ENCODE measurements at regions not wholly inside any gene's neighbourhood (a gene's known extent, or its start where the extent isn't known, plus 50 kb on each side); places are given as distances from the start of the nearest gene placed in this dataset.

- DNase-seq (ENCODE audit: low read depth) = no peak
- no peak overlapping the region for H3K4me3 ChIP-seq (ENCODE audit: low read depth, low read length)
- no peaks in the 10 kb centered on the region for H3K36me3 ChIP-seq (ENCODE audit: control insufficient read depth, insufficient read depth, low read length)
- H3K27me3 ChIP-seq (ENCODE audit: control insufficient read depth, insufficient read depth, low read length) = no peaks in the 10 kb centered on the region
- TF ChIP-seq CTCF (IDR thresholded peaks at IDR 0.05; ENCODE audit: insufficient read depth, low read length, poor library complexity, severe bottlenecking) = no peak
These were observed 378.0 kb upstream of the NRXN1 start for GRCh38 chr2:51409920-51410319.

DNA sequence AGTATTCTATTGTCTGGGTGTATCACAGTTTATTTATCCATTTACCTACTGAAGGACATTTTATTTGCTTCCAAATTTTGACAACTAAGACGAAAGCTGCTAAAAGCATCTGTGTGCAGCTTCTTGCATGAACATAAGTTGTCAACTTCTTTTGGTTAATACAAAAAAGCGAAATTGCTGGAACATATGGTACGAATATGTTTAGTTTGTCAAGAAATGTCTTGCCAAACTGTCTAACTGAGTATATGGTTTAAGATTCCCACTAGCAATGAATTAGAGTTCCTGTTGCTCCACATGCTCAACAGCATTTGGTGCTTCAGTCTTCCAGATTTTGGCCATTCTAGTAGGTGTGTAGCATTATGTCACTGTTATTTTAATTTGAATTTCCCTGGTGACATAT, 372.3 kb upstream of the NRXN1 start:
- Histone ChIP-seq H3K36me3 (ENCODE audit: control insufficient read depth, insufficient read depth, low read length) (no peaks in the 10 kb centered on the region), H3K4me3 (ENCODE audit: low read depth, low read length) (no peak overlapping the region), H3K27me3 (ENCODE audit: control insufficient read depth, insufficient read depth, low read length) (no peaks in the 10 kb centered on the region)
- TF ChIP-seq CTCF (IDR thresholded peaks at IDR 0.05; ENCODE audit: insufficient read depth, low read length, poor library complexity, severe bottlenecking) = no peak
- DNase-seq (ENCODE audit: low read depth) = no peak

DNA sequence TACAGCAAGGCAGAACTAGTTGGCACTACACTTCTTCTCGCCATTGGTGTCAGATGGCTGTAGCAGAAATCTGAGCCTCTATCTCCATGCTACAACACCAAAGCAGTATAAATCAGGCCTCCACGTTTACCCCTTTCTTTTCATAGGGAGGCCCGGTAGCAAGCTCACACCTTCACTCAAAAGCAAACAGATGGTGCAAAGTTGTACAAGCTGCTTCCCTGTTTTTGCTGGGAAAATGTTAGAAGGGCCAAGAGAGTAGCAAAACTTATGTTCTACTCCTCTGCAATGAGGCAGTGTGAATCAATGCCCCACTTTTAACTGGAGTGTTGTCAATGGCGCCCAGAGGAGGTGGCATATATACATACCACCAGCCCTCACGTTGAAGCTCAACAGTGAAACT, 369.6 kb upstream of the NRXN1 start:
- no peaks in the 10 kb centered on the region for H3K36me3 ChIP-seq (ENCODE audit: control insufficient read depth, insufficient read depth, low read length)
- H3K27me3 ChIP-seq (ENCODE audit: control insufficient read depth, insufficient read depth, low read length) = no peaks in the 10 kb centered on the region
- no peak for TF ChIP-seq CTCF (IDR thresholded peaks at IDR 0.05; ENCODE audit: insufficient read depth, low read length, poor library complexity, severe bottlenecking)
- no peak for DNase-seq (ENCODE audit: low read depth)
- no peak overlapping the region for H3K4me3 ChIP-seq (ENCODE audit: low read depth, low read length)

GRCh38 chr2:51387235-51387634, 355.3 kb upstream of the NRXN1 start:
- Histone ChIP-seq H3K27me3 (ENCODE audit: control insufficient read depth, insufficient read depth, low read length) (no peaks in the 10 kb centered on the region), H3K36me3 (ENCODE audit: control insufficient read depth, insufficient read depth, low read length) (no peaks in the 10 kb centered on the region), H3K4me3 (ENCODE audit: low read depth, low read length) (no peak overlapping the region)
- no peak for DNase-seq (ENCODE audit: low read depth)
- no peak for TF ChIP-seq CTCF (IDR thresholded peaks at IDR 0.05; ENCODE audit: insufficient read depth, low read length, poor library complexity, severe bottlenecking)

- no peaks in the 10 kb centered on the region for H3K27me3 ChIP-seq (ENCODE audit: control insufficient read depth, insufficient read depth, low read length)
- no peaks in the 10 kb centered on the region for H3K36me3 ChIP-seq (ENCODE audit: control insufficient read depth, insufficient read depth, low read length)
- no peak for DNase-seq (ENCODE audit: low read depth)
- no peak for TF ChIP-seq CTCF (IDR thresholded peaks at IDR 0.05; ENCODE audit: insufficient read depth, low read length, poor library complexity, severe bottlenecking)
- H3K4me3 ChIP-seq (ENCODE audit: low read depth, low read length) = no peak overlapping the region
These were observed 348.1 kb upstream of the NRXN1 start for GRCh38 chr2:51379997-51380396.

DNA sequence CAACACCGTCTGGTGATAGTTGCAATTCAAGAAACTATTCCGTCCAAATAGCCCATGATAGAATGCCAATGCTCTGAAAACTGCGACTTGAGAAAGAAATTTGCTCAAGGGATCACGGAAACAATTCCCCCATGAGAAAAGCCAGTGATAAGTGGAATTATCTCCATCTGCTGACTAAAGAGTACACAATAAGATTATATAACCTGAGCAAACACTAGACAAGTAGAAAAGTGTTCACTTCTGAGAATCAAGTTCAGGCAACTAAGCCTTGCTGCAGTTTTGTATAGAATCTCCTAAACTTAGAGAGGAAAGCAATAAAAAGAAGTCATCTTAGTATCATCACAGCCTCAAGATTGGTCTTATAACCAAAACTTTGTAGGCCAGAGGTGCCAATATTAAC, 336.3 kb upstream of the NRXN1 start:
- Histone ChIP-seq H3K36me3 (ENCODE audit: control insufficient read depth, insufficient read depth, low read length) (no peaks in the 10 kb centered on the region), H3K27me3 (ENCODE audit: control insufficient read depth, insufficient read depth, low read length) (no peaks in the 10 kb centered on the region), H3K4me3 (ENCODE audit: low read depth, low read length) (no peak overlapping the region)
- DNase-seq (ENCODE audit: low read depth) = no peak
- TF ChIP-seq CTCF (IDR thresholded peaks at IDR 0.05; ENCODE audit: insufficient read depth, low read length, poor library complexity, severe bottlenecking) = no peak
